ENCODE measurements at regions not wholly inside any gene's neighbourhood (a gene's known extent, or its start where the extent isn't known, plus 50 kb on each side); places are given as distances from the start of the nearest gene placed in this dataset.

DNA sequence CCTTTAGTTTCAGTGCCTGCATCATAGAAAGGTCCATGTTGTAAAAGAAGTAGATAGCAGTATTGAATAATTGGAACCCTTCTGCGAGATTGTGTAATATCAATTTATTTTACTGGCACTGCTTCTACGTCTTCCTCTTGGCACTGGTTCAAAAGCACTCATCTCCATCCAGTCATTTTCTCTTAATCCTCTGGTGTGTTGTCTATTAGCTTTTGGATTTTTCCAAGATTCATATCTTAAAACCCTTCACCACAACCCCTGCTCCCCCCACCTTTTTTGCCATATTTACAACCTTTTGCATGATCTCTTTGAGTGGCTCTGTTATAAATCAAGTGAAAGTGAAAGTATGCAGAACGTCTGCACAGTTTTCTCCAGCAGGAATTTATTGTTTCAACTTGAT, 76.6 kb upstream of the HSF2 start:
- TF ChIP-seq, protein P1, sequence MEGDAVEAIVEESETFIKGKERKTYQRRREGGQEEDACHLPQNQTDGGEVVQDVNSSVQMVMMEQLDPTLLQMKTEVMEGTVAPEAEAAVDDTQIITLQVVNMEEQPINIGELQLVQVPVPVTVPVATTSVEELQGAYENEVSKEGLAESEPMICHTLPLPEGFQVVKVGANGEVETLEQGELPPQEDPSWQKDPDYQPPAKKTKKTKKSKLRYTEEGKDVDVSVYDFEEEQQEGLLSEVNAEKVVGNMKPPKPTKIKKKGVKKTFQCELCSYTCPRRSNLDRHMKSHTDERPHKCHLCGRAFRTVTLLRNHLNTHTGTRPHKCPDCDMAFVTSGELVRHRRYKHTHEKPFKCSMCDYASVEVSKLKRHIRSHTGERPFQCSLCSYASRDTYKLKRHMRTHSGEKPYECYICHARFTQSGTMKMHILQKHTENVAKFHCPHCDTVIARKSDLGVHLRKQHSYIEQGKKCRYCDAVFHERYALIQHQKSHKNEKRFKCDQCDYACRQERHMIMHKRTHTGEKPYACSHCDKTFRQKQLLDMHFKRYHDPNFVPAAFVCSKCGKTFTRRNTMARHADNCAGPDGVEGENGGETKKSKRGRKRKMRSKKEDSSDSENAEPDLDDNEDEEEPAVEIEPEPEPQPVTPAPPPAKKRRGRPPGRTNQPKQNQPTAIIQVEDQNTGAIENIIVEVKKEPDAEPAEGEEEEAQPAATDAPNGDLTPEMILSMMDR (IDR thresholded peaks at IDR 0.05), result no peak
- TF ChIP-seq ZFX (IDR thresholded peaks at IDR 0.05; ENCODE audit: borderline replicate concordance), result no peak
